Body of pancreas (tissue), 4 donors: ENCODE measurements at regions not wholly inside any gene's neighbourhood (a gene's known extent, or its start where the extent isn't known, plus 50 kb on each side); places are given as distances from the start of the nearest gene placed in this dataset.

Experiments
- CTCF ChIP-seq, 7 experiments: fragments of 450-650 bp in 4 of 7; fragments of 200-600 bp in 3 of 7; sonication (generic) in 3 of 7; IDR thresholded peaks; one replicate each; pipeline ENCODE4 v1.5.1; 2016 to 2019; ENCODE audit warnings: antibody characterized with exemption in 7 of 7
- POLR2A ChIP-seq, 3 donors: fragments of 450-650 bp; IDR thresholded peaks; one replicate each; pipeline ENCODE4 v1.6.1; 2016; ENCODE audit warnings: antibody characterized with exemption in 3 of 3, mild to moderate bottlenecking in 2 of 3

- TF ChIP-seq CTCF (IDR thresholded peaks at IDR 0.05) (no peak), POLR2A (IDR thresholded peaks at IDR 0.05) (no peak)
Measured at GRCh38 chr1:14242870-14243269, 355.6 kb upstream of the KAZN start.
